ENCODE measurements at regions not wholly inside any gene's neighbourhood (a gene's known extent, or its start where the extent isn't known, plus 50 kb on each side); places are given as distances from the start of the nearest gene placed in this dataset.

- TF ChIP-seq POLR2A (IDR thresholded peaks at IDR 0.05) = no peak
- no peak for TF ChIP-seq CTCF (IDR thresholded peaks at IDR 0.05)
Measured at GRCh38 chr2:49755777-49756176, 601.5 kb upstream of the FSHR start.
